GM19193 (cell line): ENCODE measurements at regions not wholly inside any gene's neighbourhood (a gene's known extent, or its start where the extent isn't known, plus 50 kb on each side); places are given as distances from the start of the nearest gene placed in this dataset.

Experiments
- POLR2A ChIP-seq: IDR thresholded peaks from 4 replicates; pipeline ENCODE4 v1.6.1; 2011; ENCODE audit not compliant: insufficient read depth, insufficient read length; ENCODE audit errors: extremely low read depth

- TF ChIP-seq POLR2A: no peak
Observed at GRCh38 chr10:78966182-78966787, 102.5 kb upstream of the ZMIZ1 start.

GRCh38 chr10:78966844-78967488 is 101.8 kb upstream of the ZMIZ1 start:
- TF ChIP-seq POLR2A: no peak

- no peak for TF ChIP-seq POLR2A
Observed at GRCh38 chr10:78968300-78968942, 100.3 kb upstream of the ZMIZ1 start.

- TF ChIP-seq POLR2A: no peak
Observed at GRCh38 chr10:78968943-78969342, 99.8 kb upstream of the ZMIZ1 start.

GRCh38 chr10:78969719-78970118 is 99.0 kb upstream of the ZMIZ1 start:
- no peak for TF ChIP-seq POLR2A

- no peak for TF ChIP-seq POLR2A
Observed at GRCh38 chr10:78970261-78970660, 98.5 kb upstream of the ZMIZ1 start.

- no peak for TF ChIP-seq POLR2A
Observed at GRCh38 chr10:78971094-78971682, 97.6 kb upstream of the ZMIZ1 start.

GRCh38 chr10:78972160-78972946 is 96.4 kb upstream of the ZMIZ1 start:
- TF ChIP-seq POLR2A: no peak

GRCh38 chr10:78972947-78973900 is 95.5 kb upstream of the ZMIZ1 start:
- no peak for TF ChIP-seq POLR2A

GRCh38 chr10:78973901-78974616 is 94.7 kb upstream of the ZMIZ1 start:
- no peak for TF ChIP-seq POLR2A

GRCh38 chr10:78974617-78975317 is 94.0 kb upstream of the ZMIZ1 start:
- TF ChIP-seq POLR2A: no peak

- no peak for TF ChIP-seq POLR2A
Observed at GRCh38 chr10:78975926-78976325, 92.8 kb upstream of the ZMIZ1 start.

GRCh38 chr10:78976825-78977755 is 91.7 kb upstream of the ZMIZ1 start:
- TF ChIP-seq POLR2A: no peak
